ENCODE measurements at regions not wholly inside any gene's neighbourhood (a gene's known extent, or its start where the extent isn't known, plus 50 kb on each side); places are given as distances from the start of the nearest gene placed in this dataset.
A peak's percentile ranks its signal among the peaks of the same experiment; 100 is the strongest.

- H3K23ac ChIP-seq (ENCODE audit: insufficient read length): no peak overlapping the region
- H3K27me3 ChIP-seq (replicated peaks in 1 of 4; ENCODE audit: control insufficient read depth in 3 of 4, extremely low read depth in 1 of 4, insufficient read depth in 3 of 4, low read length in 3 of 4): no peaks in the 10 kb centered on the region
- no peak overlapping the region for H4K91ac ChIP-seq (replicated peaks; ENCODE audit: insufficient read length, low read length)
- ChIA-PET POLR2A (ENCODE audit: partially characterized antibody) (no interaction called here), CTCF (ENCODE audit: partially characterized antibody) (interaction anchor here (1.5 to 2.0 kb wide), 2 partner anchors 21 to 30 kb away, joined by 3 to 5 read pairs; no protein-coding TSS in a partner anchor)
- 91% methylated on average over 12 of the region's 12 CpGs; no CpG with 5 or more reads in 1 of the 2 experiments for WGBS, 2 experiments (ENCODE audit: extremely low coverage in 1 of 2, insufficient coverage in 1 of 2, insufficient read length in 1 of 2, insufficient replicate concordance in 2 of 2, low coverage in 1 of 2, low lambda C conversion rate in 2 of 2, missing lambda C conversion rate in 1 of 2)
- H3K79me1 ChIP-seq (ENCODE audit: low read depth, low read length): no peaks in the 10 kb centered on the region
- H2BK120ac ChIP-seq (replicated peaks; ENCODE audit: low read depth, low read length): no peak overlapping the region
- H2AK5ac ChIP-seq (ENCODE audit: low read depth, low read length): no peak overlapping the region
- H2BK5ac ChIP-seq (ENCODE audit: low read depth, low read length): 0 out of 2 replicates have a peak overlapping the region, but pooled peaks have one; percentile 44
- no peaks in the 10 kb centered on the region for H3K79me2 ChIP-seq (ENCODE audit: control insufficient read depth in 1 of 2, insufficient read depth in 2 of 2, low read length in 2 of 2)
- H3K4me2 ChIP-seq (ENCODE audit: insufficient read depth in 1 of 2, low read depth in 2 of 2, low read length in 2 of 2): no peak overlapping the region
- no peak overlapping the region for H3K27ac ChIP-seq (ENCODE audit: low read depth, low read length)
- no peak overlapping the region for H2BK12ac ChIP-seq (ENCODE audit: low read depth, low read length)
- no peaks in the 10 kb centered on the region; a peak in 1 of 7 replicates for H3K4me1 ChIP-seq (replicated peaks in 1 of 4; ENCODE audit: control insufficient read depth in 3 of 4, insufficient read depth in 4 of 4, low read length in 3 of 4)
- no peak overlapping the region for H3K18ac ChIP-seq (ENCODE audit: extremely low read depth, low read length)
- H3K14ac ChIP-seq (ENCODE audit: insufficient read length): no peak overlapping the region
- no peak overlapping the region for H4K8ac ChIP-seq (ENCODE audit: extremely low read depth, insufficient read depth, low read length)
- no peak overlapping the region for H2AFZ ChIP-seq (ENCODE audit: low read length)
- H4K20me1 ChIP-seq (replicated peaks in 1 of 2; ENCODE audit: control insufficient read depth in 1 of 2, insufficient read depth in 2 of 2, low read length in 2 of 2): no peaks in the 10 kb centered on the region
- DNase-seq (ENCODE audit: low read depth in 1 of 2, low spot score in 2 of 2): no peak
- no peak overlapping the region for H3K4me3 ChIP-seq (ENCODE audit: extremely low read depth in 1 of 4, insufficient read depth in 2 of 4, low read depth in 3 of 4, low read length in 4 of 4)
- H4K5ac ChIP-seq (ENCODE audit: insufficient read length, low read depth, low read length): no peak overlapping the region
- TF ChIP-seq ATF2 (IDR thresholded peaks at IDR 0.05; ENCODE audit: low read length): no peak
- no peak for TF ChIP-seq RBBP5 (IDR thresholded peaks at IDR 0.05; ENCODE audit: borderline replicate concordance, low read depth, low read length)
- TF ChIP-seq HDAC2 (IDR thresholded peaks at IDR 0.05; ENCODE audit: borderline replicate concordance in 1 of 2, low read depth in 2 of 2, low read length in 2 of 2): no peak
- TF ChIP-seq MAFK (IDR thresholded peaks at IDR 0.05; ENCODE audit: low read depth, low read length): peak; percentile 51; the same call in 1 of the 2 replicates
- TF ChIP-seq CBX8 (IDR thresholded peaks at IDR 0.05; ENCODE audit: borderline replicate concordance, low read depth, low read length): no peak
- no peak overlapping the region for H2BK15ac ChIP-seq (ENCODE audit: low read length)
- H3K36me3 ChIP-seq (ENCODE audit: control insufficient read depth in 2 of 4, insufficient read depth in 4 of 4, low read length in 3 of 4): no peaks in the 10 kb centered on the region
- H3K9me3 ChIP-seq (ENCODE audit: insufficient read depth in 2 of 2, low read depth in 1 of 2, low read length in 1 of 2): no peaks in the 10 kb centered on the region
- H2BK20ac ChIP-seq (ENCODE audit: low read length): no peak overlapping the region
- H3K4ac ChIP-seq (replicated peaks; ENCODE audit: insufficient read length, low read depth, low read length): no peak overlapping the region
- H3K9ac ChIP-seq (replicated peaks in 1 of 4; ENCODE audit: extremely low read depth in 1 of 4, low read depth in 3 of 4, low read length in 3 of 4): no peak overlapping the region
- peaks cover 4% of the 10 kb centered on the region; the same call in 1 of the 2 replicates for H3K23me2 ChIP-seq (ENCODE audit: low read depth, low read length)
- no peak for FAIRE-seq
- no peak overlapping the region for H3K56ac ChIP-seq (replicated peaks; ENCODE audit: insufficient read length, low read depth, low read length)
These were observed 222.4 kb upstream of the IRX4 start for GRCh38 chr5:2105141-2105540.

Measured in H1 (cell line).